DMS 273 (cell line): ENCODE measurements at regions not wholly inside any gene's neighbourhood (a gene's known extent, or its start where the extent isn't known, plus 50 kb on each side); places are given as distances from the start of the nearest gene placed in this dataset.
"Not testable (repeated sequence)": the region's sequence is repeated elsewhere in the genome, so short reads cannot be mapped to it uniquely, and the experiment has no call there.

Experiments
- DNase-seq: peaks from one replicate; lab custom pipeline; 2025; ENCODE audit not compliant: unreplicated experiment; lab: John Stamatoyannopoulos, UW

- no peak for DNase-seq
Observed at GRCh38 chr6:92723390-92723931, 695.9 kb downstream of the EPHA7 start.

- DNase-seq: no peak
Observed at GRCh38 chr6:92719773-92720172, 699.6 kb downstream of the EPHA7 start.

GRCh38 chr6:92716638-92717037, 702.7 kb downstream of the EPHA7 start:
- DNase-seq: no peak

GRCh38 chr6:92715991-92716390, 703.4 kb downstream of the EPHA7 start:
- DNase-seq: no peak

GRCh38 chr6:92714346-92714745, 705.0 kb downstream of the EPHA7 start:
- no peak for DNase-seq

GRCh38 chr6:92710048-92710447, 709.3 kb downstream of the EPHA7 start:
- no peak for DNase-seq

- no peak for DNase-seq
Observed at GRCh38 chr6:92708945-92709344, 710.4 kb downstream of the EPHA7 start.

GRCh38 chr6:92708270-92708669, 711.1 kb downstream of the EPHA7 start:
- DNase-seq: no peak

- no peak for DNase-seq
Observed at GRCh38 chr6:92706976-92707375, 712.4 kb downstream of the EPHA7 start.

- DNase-seq: no peak
Observed at GRCh38 chr6:92701425-92702096, 717.8 kb downstream of the EPHA7 start.

- no peak for DNase-seq
Observed at GRCh38 chr6:92700411-92700810, 718.9 kb downstream of the EPHA7 start.

- DNase-seq: no peak
Observed at GRCh38 chr6:92690997-92691599, 728.3 kb downstream of the EPHA7 start.

- peak; percentile 1 for DNase-seq
Observed at GRCh38 chr6:92688342-92688741, 731.0 kb downstream of the EPHA7 start.

GRCh38 chr6:92687278-92687677, 732.1 kb downstream of the EPHA7 start:
- DNase-seq: no peak

GRCh38 chr6:92684386-92684785, 735.0 kb downstream of the EPHA7 start:
- no peak for DNase-seq

- no peak for DNase-seq
Observed at GRCh38 chr6:92683748-92684147, 735.6 kb downstream of the EPHA7 start.

- DNase-seq: no peak
Observed at GRCh38 chr6:92682516-92683398, 736.6 kb downstream of the EPHA7 start.

GRCh38 chr6:92681401-92681800, 738.0 kb downstream of the EPHA7 start:
- DNase-seq: no peak

- DNase-seq: not testable (repeated sequence)
Observed at GRCh38 chr6:92671462-92671861, 747.9 kb downstream of the EPHA7 start.

GRCh38 chr6:92667843-92668242, 751.5 kb downstream of the EPHA7 start:
- DNase-seq: no peak

- peak; percentile 1 for DNase-seq
Observed at GRCh38 chr6:92648364-92649086, 770.8 kb downstream of the EPHA7 start.
